ENCODE measurements at regions not wholly inside any gene's neighbourhood (a gene's known extent, or its start where the extent isn't known, plus 50 kb on each side); places are given as distances from the start of the nearest gene placed in this dataset.

- TF ChIP-seq KDM5B (IDR thresholded peaks at IDR 0.05; ENCODE audit: insufficient replicate concordance, low read depth, low read length) (no peak), XRCC3 (IDR thresholded peaks at IDR 0.05) (no peak)
These were observed 215.1 kb upstream of the BLID start (continued) for GRCh38 chr11:122331079-122331478.

GRCh38 chr11:122330279-122330965 is 214.4 kb upstream of the BLID start:
- no peaks in the 10 kb centered on the region for H3K4me1 ChIP-seq (replicated peaks in 1 of 2; ENCODE audit: control insufficient read depth in 2 of 2, insufficient read depth in 2 of 2, low read length in 2 of 2)
- no peak overlapping the region for H3K4me2 ChIP-seq (ENCODE audit: insufficient read depth, low read length)
- H4K20me1 ChIP-seq (replicated peaks; ENCODE audit: control insufficient read depth, insufficient read depth, low read length) = no peaks in the 10 kb centered on the region
- TF ChIP-seq PTRF (tag; IDR thresholded peaks at IDR 0.05) (no peak), ZNF197 (CRISPR knock-in tag; IDR thresholded peaks at IDR 0.05; ENCODE audit: low read depth) (no peak), SNIP1 (IDR thresholded peaks at IDR 0.05; ENCODE audit: low read depth) (no peak), ZNF134 (CRISPR knock-in tag; conservative IDR thresholded peaks at IDR 0.05) (no peak), ZNF140 (CRISPR knock-in tag; IDR thresholded peaks at IDR 0.05) (no peak), ZNF124 (CRISPR knock-in tag; IDR thresholded peaks at IDR 0.05) (no peak), ZNF277 (CRISPR knock-in tag; IDR thresholded peaks at IDR 0.05; ENCODE audit: borderline replicate concordance) (no peak), ZC3H4 (CRISPR knock-in tag; IDR thresholded peaks at IDR 0.05; ENCODE audit: borderline replicate concordance) (no peak)
- no peaks in the 10 kb centered on the region for H3K79me2 ChIP-seq (ENCODE audit: control insufficient read depth, insufficient read depth, low read length)
- FAIRE-seq = no peak
- no peaks in the 10 kb centered on the region for H3K27me3 ChIP-seq (ENCODE audit: control insufficient read depth in 2 of 2, insufficient read depth in 2 of 2, low read length in 2 of 2)
- no peaks in the 10 kb centered on the region for H3K36me3 ChIP-seq (ENCODE audit: control insufficient read depth, insufficient read depth, low read length)
- no peak overlapping the region for H3K4me3 ChIP-seq
- H3K9ac ChIP-seq (ENCODE audit: insufficient read depth in 1 of 2, low read depth in 2 of 2, low read length in 2 of 2) = no peak overlapping the region
- intact Hi-C loops (cut with micrococcal nuclease) = no loop called here
- H2AFZ ChIP-seq (ENCODE audit: low read depth, low read length) = no peak overlapping the region
- POLR2A ChIA-PET = no interaction called here
- BruUV-seq (replicated peaks) = no TSS peak
- no peak overlapping the region for H3K27ac ChIP-seq (ENCODE audit: extremely low read depth, low read depth, low read length)
- WGBS (ENCODE audit: insufficient coverage, low coverage, missing lambda C conversion rate) = 0% methylated on average over 5 of the region's 5 CpGs
- no peak for ATAC-seq
- DNase-seq (ENCODE audit: extremely low read depth in 1 of 4, low spot score in 3 of 4) = no peak
- in situ Hi-C loops (cut with MboI) = no loop called here
- CTCF ChIA-PET (ENCODE audit: low intra/inter-chr PET ratio) = no interaction called here
- no peaks in the 10 kb centered on the region for H3K9me1 ChIP-seq (ENCODE audit: control insufficient read depth, insufficient read depth, low read length)
- no peaks in the 10 kb centered on the region for H3K9me3 ChIP-seq (replicated peaks; ENCODE audit: control insufficient read depth, insufficient read depth, low read depth, low read length)

Measured in K562 (cell line).